ENCODE measurements at regions not wholly inside any gene's neighbourhood (a gene's known extent, or its start where the extent isn't known, plus 50 kb on each side); places are given as distances from the start of the nearest gene placed in this dataset.

DNA sequence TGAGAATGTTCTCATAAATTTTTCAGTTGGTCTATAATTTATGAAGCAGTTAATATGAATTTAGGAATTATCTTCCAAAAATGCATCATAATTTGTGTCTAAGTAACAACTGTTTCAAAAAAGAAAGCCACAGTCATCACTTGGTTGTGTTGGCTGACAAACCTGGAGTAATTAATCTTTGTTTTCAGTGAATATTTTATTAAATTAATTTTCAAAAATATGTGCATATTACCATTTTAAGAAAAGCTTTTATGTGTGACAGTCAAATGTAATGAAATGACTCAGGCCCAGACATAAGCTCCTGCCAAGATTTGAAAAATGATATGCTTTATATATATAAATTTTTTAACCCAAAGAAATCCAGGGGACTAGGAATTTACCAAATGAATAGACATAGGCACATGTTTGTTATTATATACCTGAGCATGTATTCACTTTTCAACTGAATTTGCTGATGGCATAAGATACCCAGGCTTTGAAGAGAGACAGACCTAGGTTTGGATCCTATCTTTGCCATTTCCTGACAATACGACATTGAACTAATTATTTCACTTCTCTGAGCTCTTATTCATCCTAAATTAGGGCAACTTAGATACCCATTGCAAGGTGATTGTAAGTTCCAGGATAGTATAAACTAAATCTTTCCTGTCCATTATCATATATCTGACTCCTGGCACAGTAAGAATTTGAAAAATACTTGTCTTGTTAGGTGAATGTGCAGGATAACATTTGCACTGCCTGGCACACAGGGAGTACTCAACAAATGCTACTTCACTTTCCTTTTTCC lies 729.5 kb upstream of the ADGRL2 start (continued):
- TF ChIP-seq, protein P1, sequence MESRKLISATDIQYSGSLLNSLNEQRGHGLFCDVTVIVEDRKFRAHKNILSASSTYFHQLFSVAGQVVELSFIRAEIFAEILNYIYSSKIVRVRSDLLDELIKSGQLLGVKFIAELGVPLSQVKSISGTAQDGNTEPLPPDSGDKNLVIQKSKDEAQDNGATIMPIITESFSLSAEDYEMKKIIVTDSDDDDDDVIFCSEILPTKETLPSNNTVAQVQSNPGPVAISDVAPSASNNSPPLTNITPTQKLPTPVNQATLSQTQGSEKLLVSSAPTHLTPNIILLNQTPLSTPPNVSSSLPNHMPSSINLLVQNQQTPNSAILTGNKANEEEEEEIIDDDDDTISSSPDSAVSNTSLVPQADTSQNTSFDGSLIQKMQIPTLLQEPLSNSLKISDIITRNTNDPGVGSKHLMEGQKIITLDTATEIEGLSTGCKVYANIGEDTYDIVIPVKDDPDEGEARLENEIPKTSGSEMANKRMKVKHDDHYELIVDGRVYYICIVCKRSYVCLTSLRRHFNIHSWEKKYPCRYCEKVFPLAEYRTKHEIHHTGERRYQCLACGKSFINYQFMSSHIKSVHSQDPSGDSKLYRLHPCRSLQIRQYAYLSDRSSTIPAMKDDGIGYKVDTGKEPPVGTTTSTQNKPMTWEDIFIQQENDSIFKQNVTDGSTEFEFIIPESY (IDR thresholded peaks at IDR 0.05) = no peak
- TF ChIP-seq JUND (IDR thresholded peaks at IDR 0.05) = no peak

DNA sequence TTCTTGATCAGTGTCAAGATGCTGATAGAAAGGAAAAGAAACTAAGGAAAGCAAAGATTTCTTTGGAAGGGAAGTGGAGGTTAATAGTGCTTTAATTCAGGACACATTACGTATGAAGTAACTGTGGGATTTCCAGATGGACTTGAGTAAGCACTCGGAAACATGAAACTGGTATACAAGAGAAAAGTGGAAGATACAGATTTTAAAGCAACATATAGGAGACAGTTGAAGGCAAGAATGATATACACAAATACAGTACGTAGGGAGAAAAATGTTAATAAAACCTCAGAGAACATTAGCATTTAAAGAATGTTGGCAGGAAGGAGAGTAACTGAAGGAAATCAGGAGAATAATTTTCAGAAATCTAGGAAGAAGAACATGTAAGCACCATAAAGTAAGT lies 730.9 kb upstream of the ADGRL2 start:
- no peaks in the 10 kb centered on the region for H3K4me1 ChIP-seq (ENCODE audit: control insufficient read depth in 4 of 4, insufficient read depth in 4 of 4, low read length in 3 of 4)
- no peak overlapping the region for H3K9ac ChIP-seq (ENCODE audit: low read depth in 1 of 2, low read length in 2 of 2)
- no peaks in the 10 kb centered on the region for H3K27me3 ChIP-seq (ENCODE audit: control insufficient read depth in 4 of 4, insufficient read depth in 4 of 4, low read length in 3 of 4)
- TF ChIP-seq, protein P2, sequence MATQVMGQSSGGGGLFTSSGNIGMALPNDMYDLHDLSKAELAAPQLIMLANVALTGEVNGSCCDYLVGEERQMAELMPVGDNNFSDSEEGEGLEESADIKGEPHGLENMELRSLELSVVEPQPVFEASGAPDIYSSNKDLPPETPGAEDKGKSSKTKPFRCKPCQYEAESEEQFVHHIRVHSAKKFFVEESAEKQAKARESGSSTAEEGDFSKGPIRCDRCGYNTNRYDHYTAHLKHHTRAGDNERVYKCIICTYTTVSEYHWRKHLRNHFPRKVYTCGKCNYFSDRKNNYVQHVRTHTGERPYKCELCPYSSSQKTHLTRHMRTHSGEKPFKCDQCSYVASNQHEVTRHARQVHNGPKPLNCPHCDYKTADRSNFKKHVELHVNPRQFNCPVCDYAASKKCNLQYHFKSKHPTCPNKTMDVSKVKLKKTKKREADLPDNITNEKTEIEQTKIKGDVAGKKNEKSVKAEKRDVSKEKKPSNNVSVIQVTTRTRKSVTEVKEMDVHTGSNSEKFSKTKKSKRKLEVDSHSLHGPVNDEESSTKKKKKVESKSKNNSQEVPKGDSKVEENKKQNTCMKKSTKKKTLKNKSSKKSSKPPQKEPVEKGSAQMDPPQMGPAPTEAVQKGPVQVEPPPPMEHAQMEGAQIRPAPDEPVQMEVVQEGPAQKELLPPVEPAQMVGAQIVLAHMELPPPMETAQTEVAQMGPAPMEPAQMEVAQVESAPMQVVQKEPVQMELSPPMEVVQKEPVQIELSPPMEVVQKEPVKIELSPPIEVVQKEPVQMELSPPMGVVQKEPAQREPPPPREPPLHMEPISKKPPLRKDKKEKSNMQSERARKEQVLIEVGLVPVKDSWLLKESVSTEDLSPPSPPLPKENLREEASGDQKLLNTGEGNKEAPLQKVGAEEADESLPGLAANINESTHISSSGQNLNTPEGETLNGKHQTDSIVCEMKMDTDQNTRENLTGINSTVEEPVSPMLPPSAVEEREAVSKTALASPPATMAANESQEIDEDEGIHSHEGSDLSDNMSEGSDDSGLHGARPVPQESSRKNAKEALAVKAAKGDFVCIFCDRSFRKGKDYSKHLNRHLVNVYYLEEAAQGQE (IDR thresholded peaks at IDR 0.05) = no peak
- TF ChIP-seq HNF4A (conservative IDR thresholded peaks at IDR 0.05) (no peak), RXRA (IDR thresholded peaks at IDR 0.05) (no peak), NR2F2 (IDR thresholded peaks at IDR 0.05) (no peak)
- TF ChIP-seq, protein P3, sequence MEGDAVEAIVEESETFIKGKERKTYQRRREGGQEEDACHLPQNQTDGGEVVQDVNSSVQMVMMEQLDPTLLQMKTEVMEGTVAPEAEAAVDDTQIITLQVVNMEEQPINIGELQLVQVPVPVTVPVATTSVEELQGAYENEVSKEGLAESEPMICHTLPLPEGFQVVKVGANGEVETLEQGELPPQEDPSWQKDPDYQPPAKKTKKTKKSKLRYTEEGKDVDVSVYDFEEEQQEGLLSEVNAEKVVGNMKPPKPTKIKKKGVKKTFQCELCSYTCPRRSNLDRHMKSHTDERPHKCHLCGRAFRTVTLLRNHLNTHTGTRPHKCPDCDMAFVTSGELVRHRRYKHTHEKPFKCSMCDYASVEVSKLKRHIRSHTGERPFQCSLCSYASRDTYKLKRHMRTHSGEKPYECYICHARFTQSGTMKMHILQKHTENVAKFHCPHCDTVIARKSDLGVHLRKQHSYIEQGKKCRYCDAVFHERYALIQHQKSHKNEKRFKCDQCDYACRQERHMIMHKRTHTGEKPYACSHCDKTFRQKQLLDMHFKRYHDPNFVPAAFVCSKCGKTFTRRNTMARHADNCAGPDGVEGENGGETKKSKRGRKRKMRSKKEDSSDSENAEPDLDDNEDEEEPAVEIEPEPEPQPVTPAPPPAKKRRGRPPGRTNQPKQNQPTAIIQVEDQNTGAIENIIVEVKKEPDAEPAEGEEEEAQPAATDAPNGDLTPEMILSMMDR (IDR thresholded peaks at IDR 0.05; ENCODE audit: low read depth, low read length, missing input control) = no peak
- H3K36me3 ChIP-seq (ENCODE audit: control insufficient read depth in 4 of 4, insufficient read depth in 3 of 4, low read depth in 1 of 4, low read length in 3 of 4) = no peaks in the 10 kb centered on the region
- no peak overlapping the region for H3K4me3 ChIP-seq (ENCODE audit: low read depth in 1 of 3, low read length in 3 of 3)
- DNase-seq (ENCODE audit: low spot score) = no peak
- WGBS = 85% methylated on average over 3 of the region's 3 CpGs
- no peaks in the 10 kb centered on the region for H3K9me3 ChIP-seq (ENCODE audit: control insufficient read depth in 4 of 4, low read length in 3 of 4)
- H3K27ac ChIP-seq (ENCODE audit: low read depth in 1 of 2, low read length in 2 of 2) = no peak overlapping the region

DNA sequence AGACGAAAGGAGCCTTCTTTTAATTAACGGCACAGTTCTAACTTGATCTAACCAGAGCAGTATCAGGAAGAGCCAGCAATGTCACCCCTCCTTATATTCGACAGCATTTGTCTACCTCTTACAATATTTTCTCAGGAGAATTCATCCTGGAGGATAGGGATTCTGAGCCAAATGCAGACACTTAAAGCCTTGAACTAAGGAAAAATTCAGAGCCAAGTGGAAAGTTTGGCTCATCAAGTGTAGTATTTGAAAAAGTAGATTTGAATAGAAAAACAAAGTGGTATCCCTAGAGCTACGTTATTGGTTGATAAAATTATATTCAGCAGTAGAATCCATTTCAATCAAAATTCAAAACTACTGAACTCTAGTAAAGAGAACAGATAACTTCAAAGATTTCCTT lies 732.0 kb upstream of the ADGRL2 start:
- H3K9me3 ChIP-seq (ENCODE audit: control insufficient read depth in 4 of 4, low read length in 3 of 4) = no peaks in the 10 kb centered on the region
- no peak overlapping the region for H3K9ac ChIP-seq (ENCODE audit: low read depth in 1 of 2, low read length in 2 of 2)
- H3K36me3 ChIP-seq (ENCODE audit: control insufficient read depth in 4 of 4, insufficient read depth in 3 of 4, low read depth in 1 of 4, low read length in 3 of 4) = no peaks in the 10 kb centered on the region
- DNase-seq (ENCODE audit: low spot score) = no peak
- 72% methylated on average over 4 of the region's 4 CpGs for WGBS
- no peaks in the 10 kb centered on the region for H3K4me1 ChIP-seq (ENCODE audit: control insufficient read depth in 4 of 4, insufficient read depth in 4 of 4, low read length in 3 of 4)
- no peak overlapping the region for H3K4me3 ChIP-seq (ENCODE audit: low read depth in 1 of 3, low read length in 3 of 3)
- H3K27me3 ChIP-seq (ENCODE audit: control insufficient read depth in 4 of 4, insufficient read depth in 4 of 4, low read length in 3 of 4) = no peaks in the 10 kb centered on the region
- H3K27ac ChIP-seq (ENCODE audit: low read depth in 1 of 2, low read length in 2 of 2) = no peak overlapping the region
- TF ChIP-seq TAF1 (conservative IDR thresholded peaks at IDR 0.05) (no peak), JUND (IDR thresholded peaks at IDR 0.05) (no peak), RXRA (IDR thresholded peaks at IDR 0.05) (no peak), HNF4A (conservative IDR thresholded peaks at IDR 0.05) (no peak), RAD21 (IDR thresholded peaks at IDR 0.05) (no peak), HNF4G (IDR thresholded peaks at IDR 0.05) (no peak), SP1 (IDR thresholded peaks at IDR 0.05) (no peak), FOXA2 (IDR thresholded peaks at IDR 0.05) (no peak)
- TF ChIP-seq, protein P4, sequence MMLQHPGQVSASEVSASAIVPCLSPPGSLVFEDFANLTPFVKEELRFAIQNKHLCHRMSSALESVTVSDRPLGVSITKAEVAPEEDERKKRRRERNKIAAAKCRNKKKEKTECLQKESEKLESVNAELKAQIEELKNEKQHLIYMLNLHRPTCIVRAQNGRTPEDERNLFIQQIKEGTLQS (IDR thresholded peaks at IDR 0.05) = no peak
- TF ChIP-seq, protein P2 (IDR thresholded peaks at IDR 0.05) = no peak
- TF ChIP-seq, protein P3 (IDR thresholded peaks at IDR 0.05; ENCODE audit: low read depth, low read length, missing input control) = no peak
- TF ChIP-seq, protein P5, sequence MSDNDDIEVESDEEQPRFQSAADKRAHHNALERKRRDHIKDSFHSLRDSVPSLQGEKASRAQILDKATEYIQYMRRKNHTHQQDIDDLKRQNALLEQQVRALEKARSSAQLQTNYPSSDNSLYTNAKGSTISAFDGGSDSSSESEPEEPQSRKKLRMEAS (IDR thresholded peaks at IDR 0.05) = no peak

Data from liver (tissue), 8 donors.